ENCODE measurements at regions not wholly inside any gene's neighbourhood (a gene's known extent, or its start where the extent isn't known, plus 50 kb on each side); places are given as distances from the start of the nearest gene placed in this dataset.

- no peak for DNase-seq (ENCODE audit: low read depth)
Observed at GRCh38 chr6:165944002-165944466, 223.6 kb downstream of the TBXT start.

- no peak for DNase-seq (ENCODE audit: low read depth)
Observed at GRCh38 chr6:165941786-165942185, 225.9 kb downstream of the TBXT start.

- DNase-seq (ENCODE audit: low read depth): no peak
Observed at GRCh38 chr6:165941249-165941775, 226.3 kb downstream of the TBXT start.

GRCh38 chr6:165940366-165940765 lies 227.3 kb downstream of the TBXT start:
- no peak for DNase-seq (ENCODE audit: low read depth)

GRCh38 chr6:165939601-165940290 lies 227.9 kb downstream of the TBXT start:
- DNase-seq (ENCODE audit: low read depth): no peak

- DNase-seq (ENCODE audit: low read depth): no peak
Observed at GRCh38 chr6:165939047-165939446, 228.6 kb downstream of the TBXT start.

- DNase-seq (ENCODE audit: low read depth): no peak
Observed at GRCh38 chr6:165937564-165938358, 229.9 kb downstream of the TBXT start.

GRCh38 chr6:165936660-165937059 lies 231.0 kb downstream of the TBXT start:
- DNase-seq (ENCODE audit: low read depth): no peak

GRCh38 chr6:165936096-165936495 lies 231.6 kb downstream of the TBXT start:
- no peak for DNase-seq (ENCODE audit: low read depth)

GRCh38 chr6:165931675-165932074 lies 236.0 kb downstream of the TBXT start:
- DNase-seq (ENCODE audit: low read depth): no peak

GRCh38 chr6:165930668-165931214 lies 236.9 kb downstream of the TBXT start:
- no peak for DNase-seq (ENCODE audit: low read depth)

- no peak for DNase-seq (ENCODE audit: low read depth)
Observed at GRCh38 chr6:165929607-165930006, 238.0 kb downstream of the TBXT start.

GRCh38 chr6:165926378-165926777 lies 241.3 kb downstream of the TBXT start:
- DNase-seq (ENCODE audit: low read depth): no peak

GRCh38 chr6:165925474-165926156 lies 242.0 kb downstream of the TBXT start:
- no peak for DNase-seq (ENCODE audit: low read depth)

GRCh38 chr6:165922309-165922794 lies 245.3 kb downstream of the TBXT start:
- DNase-seq (ENCODE audit: low read depth): no peak

GRCh38 chr6:165920896-165921671 lies 246.6 kb downstream of the TBXT start:
- no peak for DNase-seq (ENCODE audit: low read depth)

GRCh38 chr6:165917576-165917975 lies 250.1 kb downstream of the TBXT start:
- DNase-seq (ENCODE audit: low read depth): no peak

- DNase-seq (ENCODE audit: low read depth): no peak
Observed at GRCh38 chr6:165915022-165915770, 252.2 kb upstream of the PDE10A start.

- no peak for DNase-seq (ENCODE audit: low read depth)
Observed at GRCh38 chr6:165913676-165914570, 250.9 kb upstream of the PDE10A start.

Data from activated T-helper 1 cell treated with Interleukin-2 at 50 U/mL for 16 hours (primary cell).